ENCODE measurements at regions not wholly inside any gene's neighbourhood (a gene's known extent, or its start where the extent isn't known, plus 50 kb on each side); places are given as distances from the start of the nearest gene placed in this dataset.

DNA sequence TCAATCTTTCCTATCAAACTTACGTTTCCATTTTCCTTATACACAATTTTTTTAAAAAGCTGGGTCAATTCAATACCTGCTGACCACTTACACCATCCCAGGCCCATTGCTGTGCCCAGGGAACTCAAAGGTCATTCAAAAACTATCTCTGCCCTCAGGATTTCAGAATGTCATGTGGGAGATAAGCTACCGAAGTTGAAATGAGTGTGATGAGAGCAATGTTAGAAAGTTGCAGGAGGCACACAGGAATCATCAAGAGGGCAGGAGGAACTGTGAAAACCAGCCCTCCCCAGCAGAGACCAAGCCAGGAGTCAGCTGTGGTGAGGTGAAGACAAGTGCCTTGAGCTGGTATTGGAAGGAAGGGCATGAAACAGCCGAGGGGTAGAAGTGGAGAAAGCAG is 195.9 kb downstream of the HS3ST3A1 start:
- no peaks in the 10 kb centered on the region for H3K36me3 ChIP-seq (ENCODE audit: control insufficient read depth, insufficient read depth, low read length)
- H3K4me1 ChIP-seq (ENCODE audit: control insufficient read depth, insufficient read depth, low read length), result peaks cover 31% of the 10 kb centered on the region
- H3K9me3 ChIP-seq (ENCODE audit: control insufficient read depth, insufficient read depth, low read length), result no peaks in the 10 kb centered on the region
- no peaks in the 10 kb centered on the region; the same call in 1 of the 2 replicates for H3K27me3 ChIP-seq (ENCODE audit: control insufficient read depth, insufficient read depth, low read length)
- H3K27ac ChIP-seq (ENCODE audit: low read depth, low read length), result no peak overlapping the region
- H3K9ac ChIP-seq (ENCODE audit: low read depth, low read length), result no peak overlapping the region
- H3K4me3 ChIP-seq (ENCODE audit: low read depth, low read length), result no peak overlapping the region

DNA sequence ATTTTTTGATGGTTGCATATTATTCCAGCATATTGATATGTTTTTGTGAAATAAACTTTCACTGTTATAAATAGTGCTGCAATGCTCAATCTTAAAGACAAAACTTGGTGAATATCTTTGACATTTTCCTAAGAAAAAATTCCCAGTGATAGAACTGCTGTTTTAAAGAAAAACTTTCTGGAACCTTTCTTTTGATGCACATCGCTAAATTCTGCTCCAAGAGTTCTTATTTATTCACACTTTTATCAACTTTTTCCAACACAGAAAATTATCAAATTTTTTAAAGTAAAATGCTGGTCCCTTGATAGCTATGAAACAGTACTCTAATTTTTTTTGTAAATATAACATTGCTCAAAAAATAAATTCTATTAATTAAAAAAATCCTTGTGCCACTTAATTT is 196.6 kb downstream of the HS3ST3A1 start:
- Histone ChIP-seq H3K9me3 (ENCODE audit: control insufficient read depth, insufficient read depth, low read length) (no peaks in the 10 kb centered on the region), H3K9ac (ENCODE audit: low read depth, low read length) (no peak overlapping the region), H3K36me3 (ENCODE audit: control insufficient read depth, insufficient read depth, low read length) (no peaks in the 10 kb centered on the region), H3K27ac (ENCODE audit: low read depth, low read length) (no peak overlapping the region), H3K4me3 (ENCODE audit: low read depth, low read length) (no peak overlapping the region), H3K27me3 (ENCODE audit: control insufficient read depth, insufficient read depth, low read length) (no peaks in the 10 kb centered on the region; the same call in 1 of the 2 replicates), H3K4me1 (ENCODE audit: control insufficient read depth, insufficient read depth, low read length) (peaks cover 31% of the 10 kb centered on the region)

DNA sequence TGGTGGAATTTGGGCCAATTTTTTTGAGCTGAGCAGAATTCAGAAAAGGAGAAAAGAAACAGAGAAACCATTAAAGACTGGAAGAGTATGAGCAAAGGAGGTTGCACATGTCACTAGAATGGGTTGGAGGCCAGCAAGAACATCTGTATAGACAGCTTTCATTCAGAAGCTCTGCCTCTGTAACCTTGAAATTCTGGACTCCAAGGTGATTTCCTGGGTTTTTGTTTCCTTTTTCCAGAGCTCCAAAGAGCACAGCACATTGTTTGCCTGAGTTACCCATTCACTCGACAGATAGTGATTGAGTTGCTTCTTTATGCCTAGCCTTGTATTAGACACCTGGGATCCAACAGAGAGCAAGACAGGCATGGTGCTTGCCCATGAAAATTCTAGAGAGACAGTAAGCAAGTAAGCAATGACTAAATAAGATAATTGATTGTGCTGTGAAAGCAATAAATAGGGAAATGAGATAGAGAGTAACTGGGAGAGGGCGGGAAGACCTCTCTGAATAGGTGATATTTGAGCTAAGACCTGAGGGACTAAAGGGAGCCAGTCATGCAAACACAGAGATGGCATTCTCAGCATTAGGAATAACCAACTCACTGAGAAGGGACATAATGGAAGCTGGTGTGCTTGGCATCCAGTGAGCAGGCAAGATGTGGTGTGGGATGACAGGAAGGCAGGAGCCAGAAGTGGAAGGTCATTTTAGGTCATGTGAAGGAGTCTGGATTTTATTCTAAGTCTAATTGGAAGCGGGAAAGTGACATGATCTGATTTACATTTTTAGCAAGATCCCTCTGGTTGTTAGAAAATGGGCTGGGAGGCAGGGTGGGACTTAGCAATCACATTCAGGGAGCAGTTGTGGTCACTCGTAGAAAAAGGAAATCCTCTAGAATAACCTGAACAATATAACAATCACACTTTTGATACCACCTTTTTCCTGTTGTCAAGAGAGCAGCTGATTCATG is 197.5 kb downstream of the HS3ST3A1 start:
- no peak overlapping the region for H3K27ac ChIP-seq (ENCODE audit: low read depth, low read length)
- no peak overlapping the region for H3K4me3 ChIP-seq (ENCODE audit: low read depth, low read length)
- no peaks in the 10 kb centered on the region for H3K36me3 ChIP-seq (ENCODE audit: control insufficient read depth, insufficient read depth, low read length)
- H3K9me3 ChIP-seq (ENCODE audit: control insufficient read depth, insufficient read depth, low read length), result no peaks in the 10 kb centered on the region
- H3K4me1 ChIP-seq (ENCODE audit: control insufficient read depth, insufficient read depth, low read length), result peaks cover 31% of the 10 kb centered on the region
- H3K9ac ChIP-seq (ENCODE audit: low read depth, low read length), result no peak overlapping the region
- no peaks in the 10 kb centered on the region; the same call in 1 of the 2 replicates for H3K27me3 ChIP-seq (ENCODE audit: control insufficient read depth, insufficient read depth, low read length)

DNA sequence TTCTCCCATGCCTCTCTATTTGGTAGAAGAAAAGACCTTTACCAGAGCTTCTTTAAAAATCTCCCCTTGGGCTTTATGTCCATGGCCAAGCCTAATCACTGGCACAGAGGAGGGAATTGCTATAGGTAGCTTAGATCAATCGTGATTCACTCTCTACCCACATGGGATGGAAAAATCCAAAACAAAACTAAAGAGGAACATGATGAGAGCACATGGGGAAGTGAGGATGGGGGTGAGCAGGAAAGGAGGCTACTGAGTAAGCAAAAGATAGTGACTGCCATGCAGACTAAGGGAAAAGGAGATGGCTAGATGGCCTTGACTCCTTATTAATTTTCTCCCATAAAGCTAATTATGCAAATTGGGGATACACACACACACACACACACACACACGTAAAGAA is 201.2 kb downstream of the HS3ST3A1 start:
- Histone ChIP-seq H3K4me3 (ENCODE audit: low read depth, low read length) (no peak overlapping the region), H3K9ac (ENCODE audit: low read depth, low read length) (no peak overlapping the region), H3K36me3 (ENCODE audit: control insufficient read depth, insufficient read depth, low read length) (no peaks in the 10 kb centered on the region), H3K27ac (ENCODE audit: low read depth, low read length) (no peak overlapping the region), H3K4me1 (ENCODE audit: control insufficient read depth, insufficient read depth, low read length) (peaks cover 19% of the 10 kb centered on the region), H3K9me3 (ENCODE audit: control insufficient read depth, insufficient read depth, low read length) (no peaks in the 10 kb centered on the region), H3K27me3 (ENCODE audit: control insufficient read depth, insufficient read depth, low read length) (no peaks in the 10 kb centered on the region; the same call in 1 of the 2 replicates)

DNA sequence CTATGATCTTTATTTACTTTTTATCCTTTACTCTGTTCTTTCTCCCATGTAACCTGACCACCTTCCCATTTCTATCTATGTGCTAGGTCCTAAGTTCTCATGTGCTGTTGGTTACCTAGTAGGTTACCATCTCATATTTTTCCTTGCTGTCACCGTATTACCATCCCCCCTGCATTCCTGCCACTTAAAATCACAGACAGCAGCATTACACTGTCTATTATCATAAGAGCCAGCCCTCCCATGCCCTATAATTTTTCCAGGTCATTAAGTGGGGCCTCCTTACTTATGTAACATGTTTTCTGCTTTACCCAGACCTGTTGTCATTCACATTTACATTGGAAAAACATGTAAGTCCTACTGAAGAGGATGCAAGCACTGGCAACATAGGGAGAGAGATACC is 202.9 kb downstream of the HS3ST3A1 start:
- no peak overlapping the region for H3K27ac ChIP-seq (ENCODE audit: low read depth, low read length)
- H3K4me3 ChIP-seq (ENCODE audit: low read depth, low read length), result no peak overlapping the region
- H3K36me3 ChIP-seq (ENCODE audit: control insufficient read depth, insufficient read depth, low read length), result no peaks in the 10 kb centered on the region
- no peaks in the 10 kb centered on the region for H3K9me3 ChIP-seq (ENCODE audit: control insufficient read depth, insufficient read depth, low read length)
- peaks cover 4% of the 10 kb centered on the region for H3K4me1 ChIP-seq (ENCODE audit: control insufficient read depth, insufficient read depth, low read length)
- H3K27me3 ChIP-seq (ENCODE audit: control insufficient read depth, insufficient read depth, low read length), result no peaks in the 10 kb centered on the region; the same call in 1 of the 2 replicates
- no peak overlapping the region for H3K9ac ChIP-seq (ENCODE audit: low read depth, low read length)

DNA sequence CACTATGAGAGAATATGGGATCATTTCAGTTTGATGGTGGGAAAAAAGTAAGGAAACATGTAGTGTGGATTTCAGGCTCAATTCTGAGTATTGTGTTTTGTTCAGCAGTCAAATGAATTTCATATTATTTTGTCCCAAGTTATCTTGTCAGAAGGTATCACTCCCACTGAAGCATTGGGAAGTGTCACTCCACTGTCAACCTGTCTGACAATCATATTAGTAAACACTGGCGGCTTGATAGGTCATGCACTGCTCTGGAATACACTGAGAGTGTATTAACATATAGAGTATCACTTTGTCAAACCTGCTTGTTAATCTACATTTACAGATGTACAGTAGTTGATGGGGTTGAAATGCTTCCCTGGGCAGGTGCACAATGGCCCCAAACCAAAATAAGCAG is 203.6 kb downstream of the HS3ST3A1 start:
- Histone ChIP-seq H3K4me3 (ENCODE audit: low read depth, low read length) (no peak overlapping the region), H3K4me1 (ENCODE audit: control insufficient read depth, insufficient read depth, low read length) (no peaks in the 10 kb centered on the region), H3K9me3 (ENCODE audit: control insufficient read depth, insufficient read depth, low read length) (no peaks in the 10 kb centered on the region), H3K27me3 (ENCODE audit: control insufficient read depth, insufficient read depth, low read length) (no peaks in the 10 kb centered on the region), H3K27ac (ENCODE audit: low read depth, low read length) (no peak overlapping the region), H3K9ac (ENCODE audit: low read depth, low read length) (no peak overlapping the region), H3K36me3 (ENCODE audit: control insufficient read depth, insufficient read depth, low read length) (no peaks in the 10 kb centered on the region)

DNA sequence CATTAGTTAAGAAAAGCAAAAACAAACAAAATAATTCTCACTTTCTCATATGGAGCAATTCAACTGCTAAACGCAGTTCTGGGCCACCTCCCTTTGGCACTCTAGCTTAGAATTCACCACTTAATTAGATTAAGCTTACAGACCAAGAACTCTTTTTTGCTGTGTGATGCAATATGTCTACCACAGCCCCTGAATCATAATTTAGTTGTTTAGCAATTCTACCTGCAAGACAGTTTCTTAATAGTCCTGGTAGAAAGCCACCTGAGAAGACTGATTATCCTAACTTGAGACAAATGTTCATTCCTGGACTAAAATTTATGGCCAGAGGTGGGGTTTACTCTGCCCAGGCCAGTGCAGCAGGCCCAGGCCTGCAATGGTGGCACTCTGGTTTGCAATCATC is 205.9 kb downstream of the HS3ST3A1 start:
- no peaks in the 10 kb centered on the region for H3K27me3 ChIP-seq (ENCODE audit: control insufficient read depth, insufficient read depth, low read length)
- H3K9me3 ChIP-seq (ENCODE audit: control insufficient read depth, insufficient read depth, low read length), result no peaks in the 10 kb centered on the region
- no peaks in the 10 kb centered on the region for H3K4me1 ChIP-seq (ENCODE audit: control insufficient read depth, insufficient read depth, low read length)
- H3K36me3 ChIP-seq (ENCODE audit: control insufficient read depth, insufficient read depth, low read length), result no peaks in the 10 kb centered on the region
- no peak overlapping the region for H3K4me3 ChIP-seq (ENCODE audit: low read depth, low read length)
- no peak overlapping the region for H3K9ac ChIP-seq (ENCODE audit: low read depth, low read length)
- H3K27ac ChIP-seq (ENCODE audit: low read depth, low read length), result no peak overlapping the region

DNA sequence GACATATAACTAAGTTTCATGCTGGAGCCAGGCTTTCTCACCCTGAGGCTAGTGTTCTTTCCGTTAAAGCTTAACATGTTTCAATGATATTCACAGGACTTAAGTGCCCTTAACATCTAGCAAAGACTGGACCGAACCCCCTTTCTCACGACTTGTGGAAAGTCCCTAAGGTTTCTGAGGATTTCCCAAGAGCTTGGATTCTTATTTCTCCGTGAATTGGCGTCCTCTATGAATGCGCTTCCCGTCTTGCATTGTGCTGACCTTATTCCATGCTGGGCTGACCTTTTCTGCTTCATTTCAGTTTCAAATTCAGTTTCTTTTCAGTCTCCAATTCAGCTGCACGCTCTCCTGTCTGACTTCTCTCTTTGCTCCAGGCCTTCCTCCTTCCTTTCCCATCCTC is 206.4 kb downstream of the HS3ST3A1 start:
- Histone ChIP-seq H3K9ac (ENCODE audit: low read depth, low read length) (no peak overlapping the region), H3K27ac (ENCODE audit: low read depth, low read length) (no peak overlapping the region), H3K27me3 (ENCODE audit: control insufficient read depth, insufficient read depth, low read length) (no peaks in the 10 kb centered on the region), H3K4me1 (ENCODE audit: control insufficient read depth, insufficient read depth, low read length) (no peaks in the 10 kb centered on the region), H3K4me3 (ENCODE audit: low read depth, low read length) (no peak overlapping the region), H3K36me3 (ENCODE audit: control insufficient read depth, insufficient read depth, low read length) (no peaks in the 10 kb centered on the region), H3K9me3 (ENCODE audit: control insufficient read depth, insufficient read depth, low read length) (no peaks in the 10 kb centered on the region)

DNA sequence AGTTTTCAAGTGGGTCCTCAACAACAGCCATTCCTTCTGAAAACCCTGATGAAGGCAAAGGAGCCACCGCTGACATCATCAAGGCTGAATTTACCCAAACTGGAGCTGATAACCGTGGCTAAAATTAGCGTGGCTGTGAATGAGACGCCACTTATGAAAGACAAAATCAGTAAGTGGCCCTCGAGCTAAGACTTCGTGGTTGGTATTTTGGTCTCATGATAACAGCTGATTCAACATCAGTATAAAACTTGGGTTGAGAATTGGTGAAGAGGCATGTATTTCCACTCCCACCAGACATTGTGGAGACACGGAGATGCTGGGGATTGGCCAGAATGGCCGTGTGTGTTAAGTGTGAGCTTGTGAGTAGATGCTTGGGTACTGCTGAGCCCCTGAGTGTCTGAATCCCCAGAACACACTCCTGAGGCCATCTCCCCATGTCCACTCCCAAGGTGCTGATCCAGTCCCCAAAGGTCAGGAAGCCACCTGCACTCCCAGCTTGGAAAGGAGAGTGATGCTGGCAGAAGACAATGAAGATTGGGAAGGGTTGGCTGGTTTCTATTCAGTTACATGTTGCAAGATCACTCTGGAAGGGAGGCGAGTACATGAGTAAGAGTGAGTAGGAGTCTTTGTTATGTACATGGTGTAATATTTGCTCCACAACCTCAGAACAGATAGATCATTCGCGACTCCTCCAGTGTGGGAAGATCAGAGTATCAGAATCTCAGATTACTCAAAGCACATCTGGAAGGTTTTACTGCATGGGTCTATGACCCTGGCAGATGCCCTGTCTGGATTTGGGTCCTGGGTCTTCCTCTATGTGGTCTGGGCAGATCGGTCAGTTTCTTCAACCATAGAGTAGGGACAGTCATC is 207.7 kb downstream of the HS3ST3A1 start:
- no peak overlapping the region for H3K27ac ChIP-seq (ENCODE audit: low read depth, low read length)
- H3K27me3 ChIP-seq (ENCODE audit: control insufficient read depth, insufficient read depth, low read length), result no peaks in the 10 kb centered on the region
- no peaks in the 10 kb centered on the region for H3K9me3 ChIP-seq (ENCODE audit: control insufficient read depth, insufficient read depth, low read length)
- no peaks in the 10 kb centered on the region for H3K4me1 ChIP-seq (ENCODE audit: control insufficient read depth, insufficient read depth, low read length)
- H3K4me3 ChIP-seq (ENCODE audit: low read depth, low read length), result no peak overlapping the region
- no peak overlapping the region for H3K9ac ChIP-seq (ENCODE audit: low read depth, low read length)
- no peaks in the 10 kb centered on the region for H3K36me3 ChIP-seq (ENCODE audit: control insufficient read depth, insufficient read depth, low read length)

DNA sequence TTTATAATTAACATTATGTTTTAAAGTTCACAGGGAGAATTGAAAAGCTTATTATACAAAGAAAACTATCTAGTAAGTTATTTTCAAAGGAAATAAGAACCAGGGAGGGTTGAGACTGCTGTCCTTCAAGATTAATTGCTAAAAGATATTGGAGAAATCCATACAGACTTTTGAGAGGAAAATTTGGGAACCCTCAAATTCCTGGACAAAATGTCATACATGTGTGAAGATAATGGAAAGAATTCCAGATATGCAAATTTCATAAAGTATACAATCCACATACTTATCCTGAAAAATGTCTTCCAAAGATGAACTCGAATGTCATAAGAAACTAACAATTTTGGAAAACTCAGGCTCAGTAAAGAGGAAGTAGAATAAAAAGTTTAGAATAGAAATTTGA is 213.8 kb downstream of the HS3ST3A1 start:
- no peaks in the 10 kb centered on the region for H3K4me1 ChIP-seq (ENCODE audit: control insufficient read depth, insufficient read depth, low read length)
- H3K27me3 ChIP-seq (ENCODE audit: control insufficient read depth, insufficient read depth, low read length), result no peaks in the 10 kb centered on the region
- no peak overlapping the region for H3K9ac ChIP-seq (ENCODE audit: low read depth, low read length)
- no peaks in the 10 kb centered on the region for H3K36me3 ChIP-seq (ENCODE audit: control insufficient read depth, insufficient read depth, low read length)
- no peak overlapping the region for H3K4me3 ChIP-seq (ENCODE audit: low read depth, low read length)
- H3K9me3 ChIP-seq (ENCODE audit: control insufficient read depth, insufficient read depth, low read length), result no peaks in the 10 kb centered on the region
- no peak overlapping the region for H3K27ac ChIP-seq (ENCODE audit: low read depth, low read length)

DNA sequence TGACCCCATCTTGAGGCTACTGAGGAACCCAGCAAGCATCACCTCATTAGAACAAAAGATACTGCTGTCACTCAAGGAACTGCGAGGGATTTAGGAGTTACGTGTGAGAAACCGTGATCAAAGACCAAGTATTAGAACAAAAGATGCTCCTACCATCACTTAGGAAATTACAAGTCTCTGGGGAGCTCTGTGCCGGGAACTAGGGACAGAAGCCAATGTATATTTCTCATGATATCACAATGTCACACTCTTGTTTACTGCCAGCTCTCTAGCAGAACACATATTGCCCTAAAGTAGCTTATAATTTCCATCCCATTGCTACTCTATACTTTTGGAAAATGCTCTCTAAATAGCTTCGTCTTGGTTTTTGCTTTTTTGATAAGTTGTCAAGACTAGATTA is 214.5 kb downstream of the HS3ST3A1 start:
- H3K27ac ChIP-seq (ENCODE audit: low read depth, low read length), result no peak overlapping the region
- H3K4me1 ChIP-seq (ENCODE audit: control insufficient read depth, insufficient read depth, low read length), result no peaks in the 10 kb centered on the region
- no peaks in the 10 kb centered on the region for H3K36me3 ChIP-seq (ENCODE audit: control insufficient read depth, insufficient read depth, low read length)
- no peaks in the 10 kb centered on the region for H3K9me3 ChIP-seq (ENCODE audit: control insufficient read depth, insufficient read depth, low read length)
- H3K27me3 ChIP-seq (ENCODE audit: control insufficient read depth, insufficient read depth, low read length), result no peaks in the 10 kb centered on the region
- no peak overlapping the region for H3K4me3 ChIP-seq (ENCODE audit: low read depth, low read length)
- no peak overlapping the region for H3K9ac ChIP-seq (ENCODE audit: low read depth, low read length)
